Mesenchymal stem cell (in vitro differentiated cells and primary cell): ENCODE measurements at regions not wholly inside any gene's neighbourhood (a gene's known extent, or its start where the extent isn't known, plus 50 kb on each side); places are given as distances from the start of the nearest gene placed in this dataset.

Source experiments
- DNase-seq: peaks from one replicate; pipeline ENCODE4 v3.0.0-alpha.2; 2013
- H2AFZ ChIP-seq: one replicate; pipeline ENCODE4 v1.6.1; 2013; ENCODE audit warnings: low read depth, mild to moderate bottlenecking, control low read depth, inconsistent platforms, low read length, moderate library complexity
- H2AK5ac ChIP-seq: 2 replicates; pipeline ENCODE4 v1.6.1; 2013; ENCODE audit warnings: low read length, moderate library complexity, mild to moderate bottlenecking, inconsistent platforms; ENCODE audit not compliant: severe bottlenecking
- H2BK120ac ChIP-seq: one replicate; pipeline ENCODE4 v1.6.1; 2013; ENCODE audit warnings: low read depth, mild to moderate bottlenecking, inconsistent platforms, low read length, moderate library complexity
- H2BK12ac ChIP-seq, 2 experiments: one replicate each; pipeline ENCODE4 v1.6.1; 2013; ENCODE audit warnings: inconsistent platforms in 2 of 2, low read length in 2 of 2, mild to moderate bottlenecking in 2 of 2, moderate library complexity in 2 of 2, control low read depth in 1 of 2
- H2BK15ac ChIP-seq: one replicate; pipeline ENCODE4 v1.6.1; 2013; ENCODE audit warnings: mild to moderate bottlenecking, low read depth, inconsistent platforms; ENCODE audit not compliant: poor library complexity, severe bottlenecking
- H2BK5ac ChIP-seq: 2 replicates; pipeline ENCODE4 v1.6.1; 2013; ENCODE audit warnings: low read depth, mild to moderate bottlenecking, low read length, control low read depth, inconsistent platforms; ENCODE audit not compliant: poor library complexity, severe bottlenecking
- H3K14ac ChIP-seq, 2 experiments: one replicate each; pipeline ENCODE4 v1.6.1; 2013; ENCODE audit warnings: inconsistent platforms in 2 of 2, low read length in 2 of 2, control low read depth in 1 of 2, mild to moderate bottlenecking in 1 of 2, moderate library complexity in 1 of 2
- H3K18ac ChIP-seq, 2 experiments: one replicate each; pipeline ENCODE4 v1.6.1; 2013; ENCODE audit warnings: inconsistent platforms in 2 of 2, low read length in 2 of 2, control low read depth in 1 of 2, low read depth in 1 of 2, mild to moderate bottlenecking in 1 of 2
- H3K23ac ChIP-seq, 2 experiments: one replicate each; pipeline ENCODE4 v1.6.1; 2013; ENCODE audit warnings: inconsistent platforms in 2 of 2, low read length in 2 of 2, mild to moderate bottlenecking in 2 of 2, moderate library complexity in 2 of 2, control low read depth in 1 of 2
- H3K27ac ChIP-seq: 2 replicates; pipeline ENCODE4 v1.5.1; 2013; ENCODE audit warnings: mild to moderate bottlenecking, moderate library complexity, low read length, control low read depth, inconsistent platforms; ENCODE audit not compliant: poor library complexity, severe bottlenecking
- H3K27me3 ChIP-seq, 2 experiments: 2 replicates each; pipeline versions ENCODE4 v1.6.1 to v1.7.0; 2013; ENCODE audit warnings: low read length in 2 of 2, mild to moderate bottlenecking in 2 of 2, moderate library complexity in 2 of 2, control low read depth in 1 of 2, inconsistent platforms in 1 of 2; ENCODE audit not compliant: control insufficient read depth in 1 of 2, insufficient read depth in 1 of 2
- H3K36me3 ChIP-seq, 2 experiments: 2 replicates each; pipeline versions ENCODE4 v1.6.1 to v1.7.0; 2013; ENCODE audit warnings: low read length in 2 of 2, control low read depth in 1 of 2, inconsistent platforms in 1 of 2, low read depth in 1 of 2, mild to moderate bottlenecking in 1 of 2; ENCODE audit not compliant: insufficient read depth in 2 of 2, control insufficient read depth in 1 of 2
- H3K4ac ChIP-seq, 2 experiments: one replicate each; pipeline ENCODE4 v1.6.1; 2013; ENCODE audit warnings: inconsistent platforms in 2 of 2, low read length in 2 of 2, mild to moderate bottlenecking in 2 of 2, moderate library complexity in 2 of 2, control low read depth in 1 of 2, low read depth in 1 of 2
- H3K4me1 ChIP-seq: 2 replicates; pipeline ENCODE4 v1.6.1; 2013; ENCODE audit warnings: low read depth, low read length, control low read depth; ENCODE audit not compliant: control insufficient read depth, insufficient read depth
- H3K4me2 ChIP-seq: 2 replicates; pipeline ENCODE4 v1.6.1; 2013; ENCODE audit warnings: low read length, mild to moderate bottlenecking, inconsistent platforms; ENCODE audit not compliant: poor library complexity, severe bottlenecking
- H3K4me3 ChIP-seq, 2 experiments: 2 replicates each; pipeline versions ENCODE4 v1.5.1 to v1.7.0; 2013; ENCODE audit warnings: low read length in 2 of 2, mild to moderate bottlenecking in 2 of 2, control low read depth in 1 of 2, low read depth in 1 of 2; ENCODE audit not compliant: insufficient read depth in 1 of 2
- H3K79me1 ChIP-seq: replicated peaks from 2 replicates; pipeline ENCODE4 v1.6.1; 2013; ENCODE audit warnings: mild to moderate bottlenecking, control low read depth, low read length, inconsistent platforms; ENCODE audit not compliant: poor library complexity, severe bottlenecking
- H3K9ac ChIP-seq: 2 replicates; pipeline ENCODE4 v1.7.0; 2013; ENCODE audit warnings: mild to moderate bottlenecking, low read length, moderate library complexity
- H3K9me3 ChIP-seq: 2 replicates; pipeline ENCODE4 v1.7.0; 2013; ENCODE audit warnings: mild to moderate bottlenecking, low read length; ENCODE audit not compliant: control insufficient read depth
- H4K8ac ChIP-seq: one replicate; pipeline ENCODE4 v1.6.1; 2013; ENCODE audit warnings: inconsistent platforms, mild to moderate bottlenecking, low read length, moderate library complexity
- H4K91ac ChIP-seq: one replicate; pipeline ENCODE4 v1.6.1; 2013; ENCODE audit warnings: mild to moderate bottlenecking, low read length, inconsistent platforms
- WGBS: methylation state at CpG from one replicate; pipeline ENCODE4 v1.1.7; 2013; ENCODE audit warnings: mixed read lengths; 5-methylcytosine and 5-hydroxymethylcytosine counted together

GRCh38 chr1:112316254-112316913, 79.6 kb upstream of the CTTNBP2NL start:
- Histone ChIP-seq H2BK120ac (no peak overlapping the region), H3K4me1 (no peaks in the 10 kb centered on the region), H2AK5ac (no peak overlapping the region), H3K4me2 (no peak overlapping the region), H3K36me3 (no peaks in the 10 kb centered on the region), H3K9ac (no peak overlapping the region), H2BK5ac (no peak overlapping the region), H2AFZ (no peak overlapping the region), H4K8ac (no peak overlapping the region), H3K4me3 (no peak overlapping the region), H3K9me3 (peaks cover 3% of the 10 kb centered on the region), H2BK12ac (no peak overlapping the region), H3K27ac (no peak overlapping the region), H3K18ac (no peak overlapping the region), H3K27me3 (peaks cover 3 to 26% of the 10 kb centered on the region in 2 experiments), H3K79me1 (no peaks in the 10 kb centered on the region), H2BK15ac (no peak overlapping the region), H4K91ac (no peak overlapping the region), H3K14ac (no peak overlapping the region), H3K23ac (no peak overlapping the region), H3K4ac (no peak overlapping the region)
- 77% methylated on average over 7 of the region's 8 CpGs for WGBS
- DNase-seq, result no peak

- DNase-seq, result peak; percentile 23
- Histone ChIP-seq H2AK5ac (no peak overlapping the region), H4K91ac (no peak overlapping the region), H2BK5ac (no peak overlapping the region), H3K27me3 (peaks cover 3 to 34% of the 10 kb centered on the region in 2 experiments), H3K4me1 (no peaks in the 10 kb centered on the region), H3K9ac (no peak overlapping the region), H4K8ac (no peak overlapping the region), H3K4me2 (no peak overlapping the region), H3K4me3 (no peak overlapping the region), H3K36me3 (no peaks in the 10 kb centered on the region), H2AFZ (no peak overlapping the region), H3K27ac (no peak overlapping the region), H2BK15ac (no peak overlapping the region), H3K9me3 (peaks cover 3% of the 10 kb centered on the region), H2BK12ac (no peak overlapping the region), H3K18ac (no peak overlapping the region), H3K14ac (no peak overlapping the region), H3K23ac (no peak overlapping the region), H2BK120ac (no peak overlapping the region), H3K4ac (no peak overlapping the region), H3K79me1 (no peaks in the 10 kb centered on the region)
- 50% methylated on average over 1 of the region's 2 CpGs for WGBS
Measured at GRCh38 chr1:112317140-112317539, 78.9 kb upstream of the CTTNBP2NL start.

GRCh38 chr1:112317611-112318062, 78.4 kb upstream of the CTTNBP2NL start:
- H3K4ac ChIP-seq, result no peak overlapping the region
- H2AK5ac ChIP-seq, result no peak overlapping the region
- H3K18ac ChIP-seq, result no peak overlapping the region
- H2BK5ac ChIP-seq, result no peak overlapping the region
- no peak overlapping the region for H3K9ac ChIP-seq
- no peak overlapping the region for H3K4me3 ChIP-seq
- no peak overlapping the region for H2AFZ ChIP-seq
- no peaks in the 10 kb centered on the region for H3K79me1 ChIP-seq
- H4K91ac ChIP-seq, result no peak overlapping the region
- 76% methylated on average over 6 of the region's 6 CpGs for WGBS
- no peak overlapping the region for H3K27ac ChIP-seq
- H2BK120ac ChIP-seq, result no peak overlapping the region
- no peak overlapping the region for H3K14ac ChIP-seq
- H3K4me1 ChIP-seq, result no peaks in the 10 kb centered on the region
- peaks cover 3% of the 10 kb centered on the region for H3K9me3 ChIP-seq
- H3K4me2 ChIP-seq, result no peak overlapping the region
- peaks cover under 1 to 35% of the 10 kb centered on the region in 2 experiments for H3K27me3 ChIP-seq
- H3K36me3 ChIP-seq, result no peaks in the 10 kb centered on the region
- H2BK15ac ChIP-seq, result no peak overlapping the region
- DNase-seq, result no peak
- H2BK12ac ChIP-seq, result no peak overlapping the region
- no peak overlapping the region for H4K8ac ChIP-seq
- H3K23ac ChIP-seq, result no peak overlapping the region

GRCh38 chr1:112318263-112318662, 77.8 kb upstream of the CTTNBP2NL start:
- H2BK15ac ChIP-seq, result no peak overlapping the region
- H2AFZ ChIP-seq, result no peak overlapping the region
- H2AK5ac ChIP-seq, result no peak overlapping the region
- no peaks in the 10 kb centered on the region for H3K36me3 ChIP-seq
- H3K18ac ChIP-seq, result no peak overlapping the region
- peaks cover 3% of the 10 kb centered on the region for H3K9me3 ChIP-seq
- no peak overlapping the region for H2BK5ac ChIP-seq
- no peak overlapping the region for H3K9ac ChIP-seq
- H3K23ac ChIP-seq, result no peak overlapping the region
- no peak overlapping the region for H2BK12ac ChIP-seq
- H3K4me1 ChIP-seq, result no peaks in the 10 kb centered on the region
- no peak overlapping the region for H4K8ac ChIP-seq
- no peak overlapping the region for H3K4me2 ChIP-seq
- WGBS, result no CpG with 5 or more reads among the region's 2 CpGs
- H2BK120ac ChIP-seq, result no peak overlapping the region
- no peak for DNase-seq
- no peaks in the 10 kb centered on the region for H3K79me1 ChIP-seq
- H4K91ac ChIP-seq, result no peak overlapping the region
- H3K27me3 ChIP-seq, result peaks cover 0 to 35% of the 10 kb centered on the region in 2 experiments
- H3K4me3 ChIP-seq, result no peak overlapping the region
- no peak overlapping the region for H3K27ac ChIP-seq
- no peak overlapping the region for H3K14ac ChIP-seq
- H3K4ac ChIP-seq, result no peak overlapping the region
